ENCODE measurements at regions not wholly inside any gene's neighbourhood (a gene's known extent, or its start where the extent isn't known, plus 50 kb on each side); places are given as distances from the start of the nearest gene placed in this dataset.

- no CpG with 5 or more reads among the region's 3 CpGs for WGBS (ENCODE audit: insufficient coverage)
- ChIA-PET CTCF (no interaction called here), POLR2A (no interaction called here)
- Histone ChIP-seq H3K4me1 (ENCODE audit: control extremely low read depth in 1 of 4, control insufficient read depth in 4 of 4, insufficient read depth in 4 of 4, low read length in 3 of 4) (no peaks in the 10 kb centered on the region), H3K9me3 (ENCODE audit: control extremely low read depth in 1 of 5, control insufficient read depth in 4 of 5, insufficient read depth in 2 of 5, low read depth in 1 of 5, low read length in 4 of 5) (no peaks in the 10 kb centered on the region), H3K27me3 (replicated peaks in 2 of 5; ENCODE audit: control insufficient read depth in 4 of 5, insufficient read depth in 5 of 5, low read length in 4 of 5) (no peaks in the 10 kb centered on the region), H3K27ac (ENCODE audit: insufficient read depth in 1 of 2, low read depth in 1 of 2, low read length in 2 of 2, poor library complexity in 1 of 2, severe bottlenecking in 2 of 2) (no peak overlapping the region), H3K36me3 (ENCODE audit: control insufficient read depth in 4 of 4, insufficient read depth in 4 of 4, low read length in 3 of 4) (no peaks in the 10 kb centered on the region), H3K4me3 (ENCODE audit: control insufficient read depth in 1 of 7, extremely low read depth in 1 of 7, insufficient read depth in 4 of 7, low read depth in 2 of 7, low read length in 6 of 7) (no peak overlapping the region)
- DNase-seq: no peak
Observed at GRCh38 chr10:106132956-106133355, 1031.5 kb downstream of the SORCS1 start.

- WGBS (ENCODE audit: insufficient coverage): 96% methylated on average over 8 of the region's 8 CpGs
Observed at GRCh38 chr10:106114656-106115186, 1049.8 kb downstream of the SORCS1 start.

GRCh38 chr10:106111246-106111645 lies 1053.3 kb downstream of the SORCS1 start:
- Histone ChIP-seq H3K9me3 (ENCODE audit: control extremely low read depth in 1 of 5, control insufficient read depth in 4 of 5, insufficient read depth in 2 of 5, low read depth in 1 of 5, low read length in 4 of 5) (peaks cover 0 to 3% (median 0%) of the 10 kb centered on the region in 5 experiments), H3K4me3 (ENCODE audit: control insufficient read depth in 1 of 7, extremely low read depth in 1 of 7, insufficient read depth in 4 of 7, low read depth in 2 of 7, low read length in 6 of 7) (no peak overlapping the region), H3K4me1 (ENCODE audit: control extremely low read depth in 1 of 4, control insufficient read depth in 4 of 4, insufficient read depth in 4 of 4, low read length in 3 of 4) (no peaks in the 10 kb centered on the region), H3K36me3 (ENCODE audit: control insufficient read depth in 4 of 4, insufficient read depth in 4 of 4, low read length in 3 of 4) (no peaks in the 10 kb centered on the region), H3K27me3 (replicated peaks in 2 of 5; ENCODE audit: control insufficient read depth in 4 of 5, insufficient read depth in 5 of 5, low read length in 4 of 5) (no peaks in the 10 kb centered on the region), H3K27ac (ENCODE audit: insufficient read depth in 1 of 2, low read depth in 1 of 2, low read length in 2 of 2, poor library complexity in 1 of 2, severe bottlenecking in 2 of 2) (no peak overlapping the region)
- no CpG with 5 or more reads among the region's 1 CpG for WGBS (ENCODE audit: insufficient coverage)
- no peak for DNase-seq
- ChIA-PET CTCF (no interaction called here), POLR2A (no interaction called here)

More at GRCh38 chr10:106114656-106115186, 1049.8 kb downstream of the SORCS1 start:
- H3K27me3 ChIP-seq (replicated peaks in 2 of 5; ENCODE audit: control insufficient read depth in 4 of 5, insufficient read depth in 5 of 5, low read length in 4 of 5): no peaks in the 10 kb centered on the region
- POLR2A ChIA-PET: no interaction called here
- no peak overlapping the region for H3K27ac ChIP-seq (ENCODE audit: insufficient read depth in 1 of 2, low read depth in 1 of 2, low read length in 2 of 2, poor library complexity in 1 of 2, severe bottlenecking in 2 of 2)
- H3K4me1 ChIP-seq (ENCODE audit: control extremely low read depth in 1 of 4, control insufficient read depth in 4 of 4, insufficient read depth in 4 of 4, low read length in 3 of 4): no peaks in the 10 kb centered on the region
- no peak for DNase-seq
- H3K36me3 ChIP-seq (ENCODE audit: control insufficient read depth in 4 of 4, insufficient read depth in 4 of 4, low read length in 3 of 4): no peaks in the 10 kb centered on the region
- CTCF ChIA-PET: no interaction called here
- H3K4me3 ChIP-seq (ENCODE audit: control insufficient read depth in 1 of 7, extremely low read depth in 1 of 7, insufficient read depth in 4 of 7, low read depth in 2 of 7, low read length in 6 of 7): no peak overlapping the region
- H3K9me3 ChIP-seq (ENCODE audit: control extremely low read depth in 1 of 5, control insufficient read depth in 4 of 5, insufficient read depth in 2 of 5, low read depth in 1 of 5, low read length in 4 of 5): peaks cover 0 to 3% (median 0%) of the 10 kb centered on the region in 5 experiments

- Histone ChIP-seq H3K27ac (ENCODE audit: insufficient read depth in 1 of 2, low read depth in 1 of 2, low read length in 2 of 2, poor library complexity in 1 of 2, severe bottlenecking in 2 of 2) (no peak overlapping the region), H3K4me1 (ENCODE audit: control extremely low read depth in 1 of 4, control insufficient read depth in 4 of 4, insufficient read depth in 4 of 4, low read length in 3 of 4) (no peaks in the 10 kb centered on the region), H3K27me3 (replicated peaks in 2 of 5; ENCODE audit: control insufficient read depth in 4 of 5, insufficient read depth in 5 of 5, low read length in 4 of 5) (no peaks in the 10 kb centered on the region), H3K9me3 (ENCODE audit: control extremely low read depth in 1 of 5, control insufficient read depth in 4 of 5, insufficient read depth in 2 of 5, low read depth in 1 of 5, low read length in 4 of 5) (no peaks in the 10 kb centered on the region), H3K36me3 (ENCODE audit: control insufficient read depth in 4 of 4, insufficient read depth in 4 of 4, low read length in 3 of 4) (no peaks in the 10 kb centered on the region), H3K4me3 (ENCODE audit: control insufficient read depth in 1 of 7, extremely low read depth in 1 of 7, insufficient read depth in 4 of 7, low read depth in 2 of 7, low read length in 6 of 7) (no peak overlapping the region)
- ChIA-PET POLR2A (no interaction called here), CTCF (no interaction called here)
- no peak for DNase-seq
Observed at GRCh38 chr10:106107706-106108105, 1056.8 kb downstream of the SORCS1 start.

GRCh38 chr10:106106114-106106513 lies 1058.4 kb downstream of the SORCS1 start:
- no peak for DNase-seq
- 100% methylated on average over 2 of the region's 2 CpGs for WGBS (ENCODE audit: insufficient coverage)
- H3K36me3 ChIP-seq (ENCODE audit: control insufficient read depth in 4 of 4, insufficient read depth in 4 of 4, low read length in 3 of 4): no peaks in the 10 kb centered on the region
- ChIA-PET CTCF (no interaction called here), POLR2A (no interaction called here)
- no peaks in the 10 kb centered on the region for H3K27me3 ChIP-seq (replicated peaks in 2 of 5; ENCODE audit: control insufficient read depth in 4 of 5, insufficient read depth in 5 of 5, low read length in 4 of 5)
- H3K27ac ChIP-seq (ENCODE audit: insufficient read depth in 1 of 2, low read depth in 1 of 2, low read length in 2 of 2, poor library complexity in 1 of 2, severe bottlenecking in 2 of 2): no peak overlapping the region
- no peaks in the 10 kb centered on the region for H3K9me3 ChIP-seq (ENCODE audit: control extremely low read depth in 1 of 5, control insufficient read depth in 4 of 5, insufficient read depth in 2 of 5, low read depth in 1 of 5, low read length in 4 of 5)
- no peaks in the 10 kb centered on the region for H3K4me1 ChIP-seq (ENCODE audit: control extremely low read depth in 1 of 4, control insufficient read depth in 4 of 4, insufficient read depth in 4 of 4, low read length in 3 of 4)
- H3K4me3 ChIP-seq (ENCODE audit: control insufficient read depth in 1 of 7, extremely low read depth in 1 of 7, insufficient read depth in 4 of 7, low read depth in 2 of 7, low read length in 6 of 7): no peak overlapping the region

- no peaks in the 10 kb centered on the region for H3K27me3 ChIP-seq (replicated peaks in 2 of 5; ENCODE audit: control insufficient read depth in 4 of 5, insufficient read depth in 5 of 5, low read length in 4 of 5)
Observed at GRCh38 chr10:106089855-106090254, 1074.7 kb downstream of the SORCS1 start.

GRCh38 chr10:106086391-106086790 lies 1078.1 kb downstream of the SORCS1 start:
- ChIA-PET POLR2A (no interaction called here), CTCF (no interaction called here)
- WGBS (ENCODE audit: insufficient coverage): 88% methylated on average over 1 of the region's 1 CpG
- DNase-seq: no peak
- no peak overlapping the region for H3K4me3 ChIP-seq (ENCODE audit: control insufficient read depth in 1 of 7, extremely low read depth in 1 of 7, insufficient read depth in 4 of 7, low read depth in 2 of 7, low read length in 6 of 7)
- no peaks in the 10 kb centered on the region for H3K36me3 ChIP-seq (ENCODE audit: control insufficient read depth in 4 of 4, insufficient read depth in 4 of 4, low read length in 3 of 4)
- no peak overlapping the region for H3K27ac ChIP-seq (ENCODE audit: insufficient read depth in 1 of 2, low read depth in 1 of 2, low read length in 2 of 2, poor library complexity in 1 of 2, severe bottlenecking in 2 of 2)
- no peaks in the 10 kb centered on the region for H3K27me3 ChIP-seq (replicated peaks in 2 of 5; ENCODE audit: control insufficient read depth in 4 of 5, insufficient read depth in 5 of 5, low read length in 4 of 5)
- H3K9me3 ChIP-seq (ENCODE audit: control extremely low read depth in 1 of 5, control insufficient read depth in 4 of 5, insufficient read depth in 2 of 5, low read depth in 1 of 5, low read length in 4 of 5): no peaks in the 10 kb centered on the region
- no peaks in the 10 kb centered on the region for H3K4me1 ChIP-seq (ENCODE audit: control extremely low read depth in 1 of 4, control insufficient read depth in 4 of 4, insufficient read depth in 4 of 4, low read length in 3 of 4)

More at GRCh38 chr10:106089855-106090254, 1074.7 kb downstream of the SORCS1 start:
- DNase-seq: no peak
- no peaks in the 10 kb centered on the region for H3K9me3 ChIP-seq (ENCODE audit: control extremely low read depth in 1 of 5, control insufficient read depth in 4 of 5, insufficient read depth in 2 of 5, low read depth in 1 of 5, low read length in 4 of 5)
- H3K4me1 ChIP-seq (ENCODE audit: control extremely low read depth in 1 of 4, control insufficient read depth in 4 of 4, insufficient read depth in 4 of 4, low read length in 3 of 4): no peaks in the 10 kb centered on the region
- no peak overlapping the region for H3K4me3 ChIP-seq (ENCODE audit: control insufficient read depth in 1 of 7, extremely low read depth in 1 of 7, insufficient read depth in 4 of 7, low read depth in 2 of 7, low read length in 6 of 7)
- no peaks in the 10 kb centered on the region for H3K36me3 ChIP-seq (ENCODE audit: control insufficient read depth in 4 of 4, insufficient read depth in 4 of 4, low read length in 3 of 4)
- CTCF ChIA-PET: no interaction called here
- no peak overlapping the region for H3K27ac ChIP-seq (ENCODE audit: insufficient read depth in 1 of 2, low read depth in 1 of 2, low read length in 2 of 2, poor library complexity in 1 of 2, severe bottlenecking in 2 of 2)
- POLR2A ChIA-PET: no interaction called here
